ENCODE measurements at regions not wholly inside any gene's neighbourhood (a gene's known extent, or its start where the extent isn't known, plus 50 kb on each side); places are given as distances from the start of the nearest gene placed in this dataset.

DNA sequence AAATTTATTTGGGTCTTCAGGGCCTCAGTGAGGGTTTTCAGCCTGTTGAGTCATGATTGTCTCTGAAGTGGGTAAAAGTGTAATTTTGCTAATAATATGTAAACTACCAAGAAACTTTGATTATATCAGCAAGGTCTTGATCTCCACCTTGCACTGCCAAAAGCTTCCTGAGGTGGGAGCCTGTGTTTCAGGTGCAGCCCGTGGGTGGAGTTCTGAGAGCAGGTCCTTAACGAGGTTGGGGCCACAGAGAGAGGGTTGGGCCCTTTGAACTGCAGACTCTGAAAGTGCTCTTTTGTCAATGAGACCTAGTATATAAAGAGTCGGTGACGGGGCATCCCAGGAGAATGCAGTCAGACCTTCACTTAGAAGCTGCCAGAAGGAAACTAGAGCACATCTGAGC, 129.7 kb upstream of the MAP3K4 start:
- DNase-seq (no peak), ATAC-seq (ENCODE audit: poor library complexity) (no peak)
- no peaks in the 10 kb centered on the region for H3K36me3 Mint-ChIP-seq (ENCODE audit: low read depth)
- Histone ChIP-seq H3K27me3 (ENCODE audit: control insufficient read depth in 1 of 2, insufficient read depth in 2 of 2, low read length in 2 of 2) (no peaks in the 10 kb centered on the region), H3K9me3 (ENCODE audit: control insufficient read depth in 1 of 2, insufficient read depth in 1 of 2, low read length in 2 of 2) (peaks cover 0 to 9% of the 10 kb centered on the region in 2 experiments), H3K4me1 (ENCODE audit: insufficient read depth, low read length) (no peaks in the 10 kb centered on the region), H3K4me3 (ENCODE audit: low read length) (no peak overlapping the region), H3K27ac (ENCODE audit: low read depth in 1 of 2, low read length in 2 of 2) (no peak overlapping the region), H3K36me3 (ENCODE audit: insufficient read depth, low read length) (no peaks in the 10 kb centered on the region)
- no peaks in the 10 kb centered on the region for H3K27me3 Mint-ChIP-seq
- TF ChIP-seq, protein P1, sequence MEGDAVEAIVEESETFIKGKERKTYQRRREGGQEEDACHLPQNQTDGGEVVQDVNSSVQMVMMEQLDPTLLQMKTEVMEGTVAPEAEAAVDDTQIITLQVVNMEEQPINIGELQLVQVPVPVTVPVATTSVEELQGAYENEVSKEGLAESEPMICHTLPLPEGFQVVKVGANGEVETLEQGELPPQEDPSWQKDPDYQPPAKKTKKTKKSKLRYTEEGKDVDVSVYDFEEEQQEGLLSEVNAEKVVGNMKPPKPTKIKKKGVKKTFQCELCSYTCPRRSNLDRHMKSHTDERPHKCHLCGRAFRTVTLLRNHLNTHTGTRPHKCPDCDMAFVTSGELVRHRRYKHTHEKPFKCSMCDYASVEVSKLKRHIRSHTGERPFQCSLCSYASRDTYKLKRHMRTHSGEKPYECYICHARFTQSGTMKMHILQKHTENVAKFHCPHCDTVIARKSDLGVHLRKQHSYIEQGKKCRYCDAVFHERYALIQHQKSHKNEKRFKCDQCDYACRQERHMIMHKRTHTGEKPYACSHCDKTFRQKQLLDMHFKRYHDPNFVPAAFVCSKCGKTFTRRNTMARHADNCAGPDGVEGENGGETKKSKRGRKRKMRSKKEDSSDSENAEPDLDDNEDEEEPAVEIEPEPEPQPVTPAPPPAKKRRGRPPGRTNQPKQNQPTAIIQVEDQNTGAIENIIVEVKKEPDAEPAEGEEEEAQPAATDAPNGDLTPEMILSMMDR (IDR thresholded peaks at IDR 0.05) = no peak
- intact Hi-C loops (cut with DNase I, micrococcal nuclease) = no loop called here
- ChIA-PET POLR2A (no interaction called here), CTCF (no interaction called here)
- no peak overlapping the region for H3K4me3 Mint-ChIP-seq
- no peaks in the 10 kb centered on the region for H3K4me1 Mint-ChIP-seq (ENCODE audit: low read depth)
- no peak overlapping the region for H3K27ac Mint-ChIP-seq
- H3K9me3 Mint-ChIP-seq = no peaks in the 10 kb centered on the region

DNA sequence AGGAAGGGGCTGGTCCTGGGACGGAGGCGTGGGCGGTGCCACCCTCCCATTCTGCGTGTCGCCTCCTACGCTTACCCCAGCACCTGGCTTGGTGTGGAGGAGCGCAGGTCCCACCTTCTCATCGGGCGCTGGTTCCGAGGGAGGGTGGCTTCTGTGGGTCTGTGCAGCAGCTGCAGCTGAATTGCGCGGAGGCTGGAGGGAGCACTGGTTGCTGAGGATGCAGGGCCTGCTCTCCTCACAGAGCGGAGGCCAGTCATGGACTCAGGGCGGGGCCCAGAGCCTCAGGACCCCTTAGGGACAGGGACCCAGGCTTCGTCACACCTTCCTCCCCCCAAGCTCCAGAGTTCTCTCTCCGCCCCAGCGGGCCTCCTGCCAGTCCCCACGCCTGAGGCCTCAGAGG, 127.8 kb upstream of the MAP3K4 start:
- POLR2A ChIA-PET = no interaction called here

DNA sequence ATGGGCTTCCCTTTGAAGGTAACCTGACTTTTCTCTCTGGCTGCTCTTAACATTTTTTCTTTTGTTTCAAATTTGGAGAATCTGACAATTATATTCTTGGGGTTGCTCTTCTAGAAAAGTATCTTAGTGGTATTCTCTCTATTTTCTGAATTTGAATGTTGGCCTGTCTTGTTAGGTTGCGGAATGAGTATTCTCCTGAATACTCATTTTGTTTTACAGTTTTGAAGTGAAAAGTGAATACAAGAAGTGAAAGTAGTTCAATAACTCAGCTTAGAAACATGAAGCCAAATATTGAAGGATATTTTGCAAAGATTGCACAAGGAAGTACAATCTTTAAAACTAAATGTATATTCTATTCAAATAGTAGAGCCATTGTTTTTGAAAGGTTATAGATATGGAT, 120.2 kb upstream of the MAP3K4 start:
- no peak overlapping the region for H3K27ac ChIP-seq (ENCODE audit: low read depth in 1 of 2, low read length in 2 of 2)
- intact Hi-C loops (cut with DNase I, micrococcal nuclease) = no loop called here
- H3K9me3 ChIP-seq (ENCODE audit: control insufficient read depth in 1 of 2, insufficient read depth in 1 of 2, low read length in 2 of 2) = no peaks in the 10 kb centered on the region
- no peak overlapping the region for H3K4me3 ChIP-seq (ENCODE audit: low read length)
- no peaks in the 10 kb centered on the region for H3K9me3 Mint-ChIP-seq
- H3K27me3 ChIP-seq (ENCODE audit: control insufficient read depth in 1 of 2, insufficient read depth in 2 of 2, low read length in 2 of 2) = no peaks in the 10 kb centered on the region
- H3K4me1 Mint-ChIP-seq (ENCODE audit: low read depth) = no peaks in the 10 kb centered on the region
- DNase-seq = no peak
- ChIA-PET POLR2A (no interaction called here), CTCF (no interaction called here)
- TF ChIP-seq, protein P1 (IDR thresholded peaks at IDR 0.05) = no peak
- H3K4me3 Mint-ChIP-seq = no peak overlapping the region
- H3K4me1 ChIP-seq (ENCODE audit: insufficient read depth, low read length) = no peaks in the 10 kb centered on the region
- peaks cover 12% of the 10 kb centered on the region for H3K27me3 Mint-ChIP-seq
- no peak for ATAC-seq (ENCODE audit: poor library complexity)
- H3K36me3 Mint-ChIP-seq (ENCODE audit: low read depth) = no peaks in the 10 kb centered on the region
- no peak overlapping the region for H3K27ac Mint-ChIP-seq
- H3K36me3 ChIP-seq (ENCODE audit: insufficient read depth, low read length) = no peaks in the 10 kb centered on the region

More for the DNA sequence above, 127.8 kb upstream of the MAP3K4 start:
- Mint-ChIP-seq H3K9me3 (no peaks in the 10 kb centered on the region), H3K27me3 (no peaks in the 10 kb centered on the region), H3K4me1 (ENCODE audit: low read depth) (no peaks in the 10 kb centered on the region), H3K27ac (no peak overlapping the region), H3K36me3 (ENCODE audit: low read depth) (no peaks in the 10 kb centered on the region), H3K4me3 (no peak overlapping the region)
- no peak overlapping the region for H3K4me3 ChIP-seq (ENCODE audit: low read length)
- intact Hi-C loops (cut with DNase I, micrococcal nuclease) = no loop called here
- CTCF ChIA-PET = no interaction called here
- H3K4me1 ChIP-seq (ENCODE audit: insufficient read depth, low read length) = no peaks in the 10 kb centered on the region
- H3K36me3 ChIP-seq (ENCODE audit: insufficient read depth, low read length) = no peaks in the 10 kb centered on the region
- no peak for ATAC-seq (ENCODE audit: poor library complexity)
- TF ChIP-seq, protein P1 (IDR thresholded peaks at IDR 0.05) = no peak
- peaks cover 0 to 9% of the 10 kb centered on the region in 2 experiments for H3K9me3 ChIP-seq (ENCODE audit: control insufficient read depth in 1 of 2, insufficient read depth in 1 of 2, low read length in 2 of 2)
- no peak overlapping the region for H3K27ac ChIP-seq (ENCODE audit: low read depth in 1 of 2, low read length in 2 of 2)
- DNase-seq = no peak
- H3K27me3 ChIP-seq (ENCODE audit: control insufficient read depth in 1 of 2, insufficient read depth in 2 of 2, low read length in 2 of 2) = no peaks in the 10 kb centered on the region

Measured in CD4-positive, alpha-beta T cell (primary cell).